ENCODE measurements at regions not wholly inside any gene's neighbourhood (a gene's known extent, or its start where the extent isn't known, plus 50 kb on each side); places are given as distances from the start of the nearest gene placed in this dataset.
"Not testable (repeated sequence)": the region's sequence is repeated elsewhere in the genome, so short reads cannot be mapped to it uniquely, and the experiment has no call there.

DNA sequence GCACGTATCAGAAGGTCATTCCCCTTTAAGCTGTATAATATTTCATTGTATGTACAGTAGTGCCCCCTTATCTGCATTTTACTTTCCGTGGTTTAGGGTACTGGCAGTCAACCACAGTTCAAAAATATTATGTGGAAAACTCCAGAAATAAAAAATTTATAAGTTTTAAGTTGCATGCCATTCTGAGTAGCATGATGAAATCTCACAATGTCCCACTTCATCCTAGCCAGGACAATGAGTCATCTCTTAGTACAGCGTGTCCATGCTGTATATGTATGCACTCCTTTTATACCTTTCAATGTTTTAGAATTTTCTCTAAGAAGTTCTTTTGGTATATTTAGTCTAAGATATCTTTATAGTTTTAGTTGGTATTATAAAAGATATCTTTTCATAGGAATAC is 115.0 kb upstream of the HAND1 start:
- intact Hi-C loops (cut with micrococcal nuclease) = no loop called here

DNA sequence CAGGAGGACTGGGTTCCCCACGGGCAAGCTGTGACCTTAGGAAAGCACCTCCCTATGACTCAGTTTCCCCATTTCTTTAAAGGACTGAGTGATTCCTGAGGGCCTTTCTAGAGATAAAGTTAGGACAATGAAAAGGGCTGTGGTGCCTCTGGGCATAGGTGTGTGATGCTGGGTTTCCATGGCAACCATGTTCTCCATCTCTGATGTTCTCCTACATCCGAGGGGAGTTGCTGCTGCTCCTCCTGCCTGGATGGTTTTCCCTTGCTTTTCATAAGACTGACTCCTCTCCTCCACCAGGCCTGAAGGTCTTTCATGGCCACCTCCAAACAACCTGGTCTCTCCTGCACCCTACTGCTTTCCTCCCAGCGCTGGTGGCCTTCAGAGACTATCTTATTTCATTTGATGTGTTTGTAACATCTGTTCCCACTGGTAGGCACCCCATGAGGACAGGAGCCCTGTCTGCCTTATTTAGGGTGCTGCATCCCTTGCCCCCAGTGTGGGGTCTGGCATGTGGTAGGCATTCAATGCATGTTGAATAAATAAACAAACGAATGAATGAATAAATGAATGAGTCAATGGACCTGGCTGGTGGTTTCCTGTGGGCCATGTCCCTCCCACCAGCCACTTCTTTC is 112.2 kb upstream of the HAND1 start:
- intact Hi-C loops (cut with micrococcal nuclease) = no loop called here

DNA sequence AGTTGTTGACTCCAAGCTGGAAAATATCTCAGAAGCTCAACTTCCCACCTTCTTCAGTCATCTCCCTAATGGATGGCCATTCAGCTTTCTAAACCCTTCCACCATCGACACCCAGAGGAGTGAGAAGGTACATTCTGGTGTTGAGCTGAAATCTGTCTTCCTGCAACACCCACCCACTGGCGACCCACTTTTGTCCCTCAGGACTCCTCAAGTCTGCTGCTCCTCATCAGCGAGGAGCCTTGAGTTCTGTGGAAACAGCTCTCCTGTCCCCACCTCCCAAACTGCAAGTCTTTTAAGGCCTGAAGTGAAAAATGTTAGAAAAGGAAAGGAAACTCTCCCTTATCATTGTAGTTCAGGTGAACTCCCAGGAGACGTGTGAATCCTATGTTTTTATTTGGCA is 111.5 kb upstream of the HAND1 start:
- intact Hi-C loops (cut with micrococcal nuclease) = no loop called here

DNA sequence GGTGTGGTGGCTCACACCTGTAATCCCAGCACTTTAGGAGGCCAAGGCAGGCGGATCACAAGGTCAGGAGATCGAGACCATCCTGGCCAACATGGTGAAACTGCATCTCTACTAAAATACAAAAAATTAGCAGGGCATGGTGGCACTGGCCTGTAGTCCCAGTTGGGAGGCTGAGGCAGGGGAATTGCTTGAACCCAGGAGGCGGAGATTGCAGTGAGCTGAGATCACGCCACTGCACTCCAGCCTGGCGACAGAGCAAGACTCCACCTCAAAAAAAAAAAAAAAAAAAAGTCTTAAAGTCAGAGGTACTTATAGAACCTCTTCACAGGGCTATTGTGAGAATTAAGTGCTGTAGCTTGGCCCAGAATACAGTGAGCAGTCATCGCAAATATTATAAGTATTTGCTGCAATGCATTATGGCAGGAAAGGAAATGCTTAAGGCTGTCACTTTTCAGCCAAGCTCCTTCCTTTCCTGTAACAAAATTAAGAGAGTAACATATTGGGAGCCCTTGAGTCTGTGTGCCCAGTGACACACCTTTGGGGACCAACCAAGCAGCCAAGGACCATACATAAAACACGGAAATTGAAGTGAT is 110.9 kb upstream of the HAND1 start:
- intact Hi-C loops (cut with micrococcal nuclease) = not testable (repeated sequence)

DNA sequence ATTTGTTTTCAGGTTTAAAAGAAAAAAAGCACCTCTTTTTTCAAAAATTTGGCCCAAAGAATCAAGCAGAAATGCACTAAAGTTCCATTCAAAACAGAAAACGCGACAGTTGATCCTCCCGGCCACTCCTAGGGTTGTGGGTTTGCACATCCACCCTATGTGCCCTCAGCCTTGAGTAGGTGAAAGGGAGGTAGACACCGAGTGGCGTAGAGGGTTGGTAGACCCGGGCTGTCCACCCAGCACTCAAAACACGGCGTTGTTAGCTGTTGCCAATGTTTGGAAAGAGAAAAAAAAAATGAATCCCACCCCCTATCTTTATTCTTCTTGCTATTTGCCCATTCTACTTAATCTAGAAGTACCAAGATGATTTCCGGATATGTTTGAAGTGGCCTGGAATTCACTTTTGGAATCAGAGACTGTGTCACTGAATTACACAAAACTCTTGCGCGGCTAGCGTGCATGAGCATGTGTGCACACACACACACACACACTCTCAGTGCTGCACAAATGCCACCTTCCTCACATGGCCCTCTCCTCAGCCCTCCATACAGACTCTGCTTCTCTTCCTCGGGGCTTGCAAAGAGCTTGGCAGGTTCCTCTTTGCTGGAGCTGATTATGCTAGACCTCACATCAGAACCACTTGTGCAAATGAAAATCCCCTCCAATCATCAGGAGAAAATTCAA is 110.2 kb upstream of the HAND1 start:
- intact Hi-C loops (cut with micrococcal nuclease) = no loop called here

GRCh38 chr5:154587123-154588026 is 109.3 kb upstream of the HAND1 start:
- intact Hi-C loops (cut with micrococcal nuclease) = no loop called here

DNA sequence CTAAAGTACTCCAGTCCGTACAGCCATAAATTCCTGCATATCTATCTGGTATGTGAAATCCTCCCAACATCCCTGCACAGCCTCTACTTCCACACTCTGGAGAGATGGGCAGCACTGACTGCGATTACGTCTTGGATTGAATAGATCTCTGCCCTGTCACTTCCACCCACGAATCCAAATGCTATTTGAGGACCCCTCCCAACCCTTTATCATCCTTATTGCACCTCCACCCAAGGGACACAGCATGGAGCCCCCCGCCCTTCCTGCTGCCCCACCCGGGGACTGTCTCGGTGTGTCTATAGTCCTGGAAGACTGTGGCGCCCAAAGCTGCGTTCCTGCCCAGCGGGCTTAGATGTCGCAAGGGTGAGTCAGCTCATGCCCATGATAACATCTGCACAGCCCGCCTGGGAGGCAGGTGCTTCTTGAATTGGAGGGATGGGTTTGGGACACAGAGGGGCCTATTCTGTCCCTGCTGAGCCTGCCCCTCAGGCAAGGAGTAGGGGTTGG is 105.7 kb upstream of the HAND1 start:
- intact Hi-C loops (cut with micrococcal nuclease) = no loop called here

DNA sequence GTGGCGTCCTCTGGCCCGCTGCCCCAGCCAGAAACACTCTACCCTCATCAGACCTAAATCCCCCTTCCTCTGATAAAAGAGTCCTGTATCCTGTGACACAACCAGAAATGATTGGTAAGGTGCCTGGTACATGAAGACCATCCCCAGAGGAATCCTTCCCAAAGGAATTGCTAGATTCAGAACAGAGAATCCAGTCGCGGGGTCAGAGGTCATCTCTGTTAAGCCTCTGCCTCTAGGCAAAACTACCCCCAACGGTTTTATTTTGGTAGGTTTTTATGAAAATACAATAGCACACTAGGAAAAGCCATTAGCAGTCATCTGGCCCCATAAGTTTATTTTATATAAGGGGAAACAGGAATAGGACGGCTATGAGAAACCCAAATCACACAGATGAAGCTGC is 102.4 kb upstream of the HAND1 start:
- intact Hi-C loops (cut with micrococcal nuclease) = no loop called here

DNA sequence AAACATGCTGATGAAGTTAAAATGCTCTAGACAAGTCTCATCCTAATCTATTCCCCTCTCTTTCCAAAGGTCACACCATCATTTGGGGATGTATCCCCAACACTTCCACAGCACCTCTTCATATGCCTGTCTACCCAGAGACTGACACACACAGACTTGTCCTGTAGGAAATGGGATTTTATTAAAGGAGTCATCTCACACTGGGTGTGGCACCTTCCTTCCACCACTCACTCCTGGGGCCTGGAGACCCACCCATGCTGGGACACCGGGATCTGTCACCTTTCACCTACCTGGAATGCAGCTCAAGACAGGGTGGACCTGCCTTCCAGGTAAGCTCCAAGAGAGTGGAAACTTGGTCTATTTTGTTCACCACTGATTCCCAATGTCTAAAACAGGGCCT is 99.4 kb upstream of the HAND1 start:
- intact Hi-C loops (cut with micrococcal nuclease) = no loop called here

DNA sequence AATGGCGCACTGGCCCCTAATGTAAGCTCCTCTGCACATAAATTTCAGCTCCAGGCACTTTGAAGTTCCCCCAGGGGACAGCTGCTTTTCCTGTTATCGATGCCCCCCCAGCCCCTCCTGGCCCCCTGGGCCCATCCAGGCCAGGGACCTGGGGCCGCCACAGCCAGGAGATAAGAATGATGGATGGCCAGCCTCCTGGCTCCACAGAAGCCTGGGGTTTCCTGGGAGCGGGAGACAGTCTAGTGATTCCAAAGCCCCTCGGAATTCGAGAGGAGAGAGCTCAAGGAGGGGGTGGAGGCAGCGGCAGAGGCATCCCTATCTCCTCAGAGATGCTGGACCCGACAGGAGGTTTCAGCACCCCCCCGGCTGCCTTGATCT is 98.4 kb upstream of the HAND1 start:
- intact Hi-C loops (cut with micrococcal nuclease) = no loop called here

DNA sequence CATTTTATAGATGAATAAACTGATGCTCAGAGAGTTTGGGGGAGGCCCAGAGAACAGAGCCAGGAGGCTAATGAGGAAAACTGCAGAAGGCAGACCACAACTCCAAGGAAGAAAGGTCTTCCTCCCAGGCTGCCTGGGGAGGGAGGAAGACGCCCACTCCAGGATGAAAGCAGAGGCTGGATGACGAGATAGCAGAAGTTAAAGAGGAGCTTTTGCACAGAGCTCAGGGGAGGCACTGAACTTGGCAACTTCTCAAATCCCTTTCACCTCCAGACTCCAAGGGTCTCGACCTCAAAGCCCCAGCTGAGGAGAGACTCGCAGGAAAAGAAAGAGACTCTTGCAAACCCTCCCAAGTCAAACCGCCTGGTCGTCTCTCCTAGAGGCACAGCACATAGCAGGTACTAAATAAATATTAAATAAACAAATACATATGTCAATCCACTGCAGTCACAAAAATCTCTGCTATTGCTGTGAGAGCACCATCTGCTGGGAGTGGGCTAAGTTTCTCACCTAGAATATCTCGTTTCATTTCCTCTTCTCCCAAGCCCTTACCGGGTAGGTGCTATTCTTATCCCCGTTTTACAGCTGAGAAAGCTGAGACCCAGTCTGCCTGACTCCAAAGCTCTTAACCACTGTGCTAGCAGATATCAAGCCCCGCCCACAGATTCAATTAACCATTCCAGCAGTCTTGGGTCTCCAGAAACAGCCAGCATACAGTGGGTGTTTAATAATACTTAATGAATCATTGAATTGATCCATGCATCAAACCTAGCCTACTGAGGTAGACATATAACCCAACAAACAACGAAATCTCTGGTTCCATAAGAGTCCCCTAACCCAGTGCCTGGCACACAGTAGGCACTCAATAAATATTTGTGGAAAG is 97.8 kb upstream of the HAND1 start:
- intact Hi-C loops (cut with micrococcal nuclease) = no loop called here

GRCh38 chr5:154573011-154573410 is 95.0 kb upstream of the HAND1 start:
- intact Hi-C loops (cut with micrococcal nuclease) = no loop called here

GRCh38 chr5:154571325-154572035 is 93.5 kb upstream of the HAND1 start:
- intact Hi-C loops (cut with micrococcal nuclease) = no loop called here

DNA sequence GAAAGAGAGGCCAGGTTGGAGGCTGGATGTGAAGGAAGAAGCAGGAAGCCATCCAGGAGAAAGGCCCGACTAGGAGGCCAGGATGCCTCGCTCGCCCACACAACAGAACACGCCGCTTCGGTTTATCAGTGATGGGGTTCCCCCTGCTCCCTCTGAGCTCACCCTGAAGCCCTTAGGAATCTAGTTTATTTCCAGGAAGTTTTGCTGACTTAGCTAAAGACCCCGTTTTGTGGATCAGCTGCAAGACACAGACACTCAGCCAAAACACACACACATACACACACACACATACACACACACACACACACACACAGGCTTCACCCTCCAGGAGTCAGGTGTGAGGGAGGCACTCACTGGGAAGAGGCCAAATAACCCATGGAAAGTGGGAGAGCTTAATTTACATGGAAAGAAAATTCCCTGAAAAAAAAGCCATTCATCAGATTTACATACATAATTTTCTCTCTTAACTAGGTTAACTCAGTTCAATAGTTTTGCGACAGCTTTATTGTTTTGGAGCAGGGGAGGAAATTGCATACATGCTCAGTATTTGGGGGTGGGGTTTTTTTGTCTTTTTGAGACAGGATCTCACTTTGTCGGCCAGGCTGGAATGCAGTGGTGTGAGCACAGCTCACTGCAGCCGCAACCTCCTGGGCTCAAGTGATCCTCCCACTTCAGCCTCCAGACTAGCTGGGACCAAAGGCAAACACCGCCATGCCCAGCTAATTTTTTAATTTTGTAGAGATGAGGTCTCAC is 92.7 kb upstream of the HAND1 start:
- intact Hi-C loops (cut with micrococcal nuclease) = no loop called here

GRCh38 chr5:154568589-154568988 is 90.6 kb upstream of the HAND1 start:
- intact Hi-C loops (cut with micrococcal nuclease) = no loop called here

DNA sequence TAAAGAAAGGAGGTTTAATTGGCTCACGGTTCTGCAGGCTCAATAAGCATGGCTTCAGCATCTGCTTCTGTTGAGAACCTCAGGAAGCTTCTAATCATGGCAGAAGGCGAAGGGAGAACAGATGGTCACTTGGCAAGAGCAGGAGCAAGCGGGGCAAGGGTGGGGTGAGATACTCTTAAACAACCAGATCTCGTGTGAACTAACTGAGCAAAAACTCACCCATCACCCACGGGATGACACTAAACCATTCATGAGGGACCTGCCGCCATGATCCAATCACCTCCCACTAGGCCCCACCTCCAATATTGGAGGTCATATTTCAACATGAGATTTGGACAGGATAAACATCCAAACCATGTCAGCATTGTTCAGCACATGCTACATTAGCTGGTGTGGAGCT is 89.1 kb upstream of the HAND1 start:
- intact Hi-C loops (cut with micrococcal nuclease) = no loop called here

- intact Hi-C loops (cut with micrococcal nuclease) = no loop called here
Observed at GRCh38 chr5:154566146-154566680, 88.2 kb upstream of the HAND1 start.

DNA sequence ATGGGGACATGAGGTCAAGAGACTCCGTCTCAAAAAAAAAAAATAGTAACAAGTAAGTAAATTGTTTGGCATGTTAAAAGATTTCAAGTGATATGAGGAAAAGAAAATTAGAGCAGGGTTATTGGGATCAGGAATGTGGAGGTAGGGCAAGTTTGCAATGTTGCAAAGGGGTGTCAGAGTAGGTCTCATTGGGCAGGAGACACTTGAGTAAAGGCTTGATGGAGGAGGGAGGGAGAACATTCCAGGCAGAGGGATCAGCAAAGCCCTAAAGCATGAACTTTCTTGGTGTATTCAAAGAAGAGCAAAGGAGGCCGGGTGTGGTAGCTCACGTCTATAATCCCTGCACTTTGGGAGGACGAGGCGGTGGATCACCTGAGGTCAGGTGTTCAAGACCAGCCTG is 87.1 kb upstream of the HAND1 start:
- intact Hi-C loops (cut with micrococcal nuclease) = no loop called here

DNA sequence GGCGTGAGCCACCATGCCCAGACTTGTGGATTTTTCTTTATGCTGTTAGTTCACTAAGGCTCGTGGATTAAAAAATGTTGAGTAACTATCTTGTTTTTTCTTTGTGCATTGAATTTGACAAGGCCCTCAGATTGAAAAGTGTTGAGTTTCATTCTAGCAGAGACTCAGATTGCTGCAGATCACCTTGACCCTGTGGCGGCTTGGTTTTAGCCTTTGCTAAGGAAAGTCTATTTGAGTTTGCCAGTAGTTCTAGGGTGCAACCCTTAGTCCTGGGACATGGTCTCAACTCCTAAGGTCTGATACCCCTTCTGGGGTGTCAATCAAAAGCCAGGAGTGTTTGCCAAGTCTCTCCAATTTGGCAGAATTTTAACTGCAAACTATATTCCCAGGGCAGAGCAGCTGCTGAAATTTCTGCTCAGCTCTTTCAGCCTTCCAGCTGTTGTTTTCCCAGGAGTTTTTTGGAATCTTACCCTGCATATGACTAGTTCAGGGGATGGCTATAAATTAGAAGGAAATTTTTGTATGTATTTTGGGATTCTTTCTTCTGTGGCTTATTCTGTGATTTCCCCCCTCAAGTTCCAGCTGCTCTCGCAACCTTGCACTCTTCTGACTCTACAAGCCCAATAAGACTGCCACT is 84.3 kb upstream of the HAND1 start:
- intact Hi-C loops (cut with micrococcal nuclease) = no loop called here

All from T-helper 2 cell treated with Interferon-gamma antibody and Interleukin-4, amounts not matched to agents 100 ng/mL and 5 ng/mL, for 36 hours (primary cell).